GM12872 (cell line): ENCODE measurements at regions not wholly inside any gene's neighbourhood (a gene's known extent, or its start where the extent isn't known, plus 50 kb on each side); places are given as distances from the start of the nearest gene placed in this dataset.

Experiments
- TF ChIP-seq, protein P1 (sequence below): IDR thresholded peaks from 3 replicates; pipeline ENCODE4 v1.5.1; 2011; ENCODE audit warnings: low read depth, mild to moderate bottlenecking, low read length, moderate library complexity; ENCODE audit not compliant: insufficient read depth

DNA sequence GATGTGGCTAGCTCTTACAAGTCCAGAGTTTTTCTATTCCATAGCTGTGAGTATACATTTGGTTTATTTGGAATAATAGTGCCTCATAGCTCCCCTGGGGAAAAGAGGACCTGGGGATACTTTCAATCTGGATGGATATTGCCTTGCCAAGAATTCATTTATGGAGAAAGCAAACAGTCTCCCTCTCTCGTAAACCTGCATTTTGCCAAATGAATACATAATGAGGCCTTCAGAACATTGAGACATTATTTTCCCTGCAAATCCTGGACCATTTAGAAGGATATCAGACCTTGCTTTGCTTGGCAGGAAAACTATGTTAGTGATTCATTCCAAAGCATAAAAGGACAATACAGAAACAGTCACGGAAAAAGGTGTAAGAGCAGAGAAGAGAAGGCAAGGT lies 569.6 kb upstream of the BRINP1 start:
- TF ChIP-seq, protein P1, sequence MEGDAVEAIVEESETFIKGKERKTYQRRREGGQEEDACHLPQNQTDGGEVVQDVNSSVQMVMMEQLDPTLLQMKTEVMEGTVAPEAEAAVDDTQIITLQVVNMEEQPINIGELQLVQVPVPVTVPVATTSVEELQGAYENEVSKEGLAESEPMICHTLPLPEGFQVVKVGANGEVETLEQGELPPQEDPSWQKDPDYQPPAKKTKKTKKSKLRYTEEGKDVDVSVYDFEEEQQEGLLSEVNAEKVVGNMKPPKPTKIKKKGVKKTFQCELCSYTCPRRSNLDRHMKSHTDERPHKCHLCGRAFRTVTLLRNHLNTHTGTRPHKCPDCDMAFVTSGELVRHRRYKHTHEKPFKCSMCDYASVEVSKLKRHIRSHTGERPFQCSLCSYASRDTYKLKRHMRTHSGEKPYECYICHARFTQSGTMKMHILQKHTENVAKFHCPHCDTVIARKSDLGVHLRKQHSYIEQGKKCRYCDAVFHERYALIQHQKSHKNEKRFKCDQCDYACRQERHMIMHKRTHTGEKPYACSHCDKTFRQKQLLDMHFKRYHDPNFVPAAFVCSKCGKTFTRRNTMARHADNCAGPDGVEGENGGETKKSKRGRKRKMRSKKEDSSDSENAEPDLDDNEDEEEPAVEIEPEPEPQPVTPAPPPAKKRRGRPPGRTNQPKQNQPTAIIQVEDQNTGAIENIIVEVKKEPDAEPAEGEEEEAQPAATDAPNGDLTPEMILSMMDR, result no peak

DNA sequence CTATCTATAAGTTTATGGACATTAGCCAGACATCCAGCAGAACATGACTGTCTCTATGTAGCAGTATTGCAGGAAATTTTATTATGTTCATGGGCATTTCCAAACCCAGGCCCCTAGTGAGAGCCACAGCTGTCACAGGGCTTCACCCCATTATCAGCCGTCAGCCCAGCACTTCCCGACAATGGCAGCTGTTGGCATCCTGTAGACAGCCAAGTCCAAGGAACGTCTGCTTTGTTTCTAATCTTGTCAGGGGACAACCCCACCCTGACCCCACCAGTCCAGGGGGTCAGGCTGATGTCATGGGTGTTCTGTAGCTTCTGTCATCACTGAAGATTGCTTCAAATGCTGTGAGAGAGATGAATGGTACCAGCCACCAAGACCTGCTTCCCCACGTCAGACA lies 565.3 kb upstream of the BRINP1 start:
- TF ChIP-seq, protein P1, result no peak

DNA sequence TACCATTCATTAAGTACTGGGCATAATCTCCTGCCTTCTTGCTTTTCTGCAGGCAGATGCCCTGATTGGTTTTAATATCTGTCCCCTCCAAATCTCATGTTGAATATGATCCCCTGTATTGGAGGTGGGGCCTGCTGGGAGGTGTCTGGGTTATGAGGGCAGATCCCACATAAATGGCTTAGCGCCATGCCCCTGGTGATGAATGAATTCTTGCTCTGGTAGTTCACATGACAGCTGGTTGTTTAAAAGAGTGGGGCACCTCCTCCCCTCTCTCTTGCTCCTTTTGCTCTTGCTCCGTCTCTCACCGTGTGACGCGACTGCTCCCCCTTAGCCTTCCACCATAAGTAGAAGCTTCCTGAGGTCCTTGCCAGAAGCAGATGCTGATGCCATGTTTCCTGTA lies 564.0 kb upstream of the BRINP1 start:
- TF ChIP-seq, protein P1, result no peak

DNA sequence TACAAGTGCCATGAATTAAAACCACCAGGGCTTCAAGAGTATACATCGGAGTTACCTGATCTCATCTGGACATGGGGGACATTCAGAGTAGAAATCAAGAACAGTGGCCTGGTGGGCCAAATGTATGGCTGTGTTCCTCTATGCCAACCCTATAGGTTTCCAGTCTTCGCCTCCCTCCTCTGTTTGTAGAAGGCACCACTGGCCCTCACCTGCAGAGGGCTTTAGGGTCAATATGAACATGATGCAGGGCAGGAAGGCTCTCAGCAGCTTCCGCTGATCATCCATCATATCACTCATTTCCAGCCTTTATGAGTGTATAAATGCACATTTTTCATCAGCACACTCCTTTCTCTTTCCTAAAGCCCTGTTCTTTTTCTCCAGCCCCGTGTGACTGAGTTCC lies 555.5 kb upstream of the BRINP1 start:
- TF ChIP-seq, protein P1, result no peak

DNA sequence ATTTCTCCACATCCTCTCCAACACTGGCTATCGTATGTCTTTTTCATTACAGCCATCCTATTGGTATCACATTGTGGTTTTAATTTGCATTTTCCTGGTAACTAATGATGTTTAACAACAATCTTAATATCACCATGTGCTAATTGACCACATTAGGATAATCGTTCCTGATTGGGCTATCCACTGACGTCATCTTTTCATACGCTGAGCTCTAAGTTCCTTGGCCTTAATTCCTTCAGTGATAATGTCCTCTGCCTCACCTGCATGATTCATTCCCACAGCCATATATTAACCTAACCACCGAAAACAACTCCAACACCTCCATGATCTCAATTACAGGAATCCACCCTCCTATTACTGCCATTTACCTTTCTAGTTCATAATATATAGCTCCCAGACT lies 547.9 kb upstream of the BRINP1 start:
- TF ChIP-seq, protein P1, result no peak

DNA sequence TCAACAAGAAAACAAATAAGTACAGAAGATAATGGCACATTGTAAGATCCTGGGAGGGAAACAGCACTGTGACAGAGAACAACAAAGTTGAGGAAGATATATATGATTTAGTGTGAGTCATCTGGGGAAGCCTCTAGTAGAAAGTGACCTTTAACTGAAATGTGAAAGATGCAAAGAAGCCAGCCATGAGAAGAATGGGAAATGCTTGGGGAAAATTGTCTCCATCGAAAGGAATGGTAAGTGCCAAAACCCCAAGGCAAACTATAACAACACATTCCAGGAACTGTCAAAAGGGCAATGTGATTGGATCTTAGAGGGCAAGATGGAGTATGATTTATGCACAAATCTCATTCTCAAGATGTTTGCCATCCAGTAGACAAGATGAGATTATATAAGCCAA lies 537.8 kb upstream of the BRINP1 start:
- TF ChIP-seq, protein P1, result no peak

DNA sequence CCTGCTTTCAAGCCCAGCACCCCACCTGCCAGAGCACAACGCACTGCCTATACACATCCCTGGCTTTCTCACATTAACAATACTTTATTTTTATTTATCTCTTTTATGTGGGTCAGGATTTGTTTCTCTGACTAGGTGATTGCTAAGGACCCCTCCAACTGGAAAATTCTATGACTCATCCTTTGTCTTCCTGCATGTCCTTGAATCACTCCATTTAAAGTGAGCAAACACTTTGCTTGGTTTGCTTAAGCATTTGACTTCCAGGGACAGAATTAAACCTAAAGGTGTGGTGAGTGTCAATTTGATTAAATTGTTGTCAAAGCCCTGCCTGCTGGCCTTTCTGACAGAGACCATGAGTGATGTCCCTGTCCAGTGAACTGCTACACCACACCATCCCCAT lies 536.5 kb upstream of the BRINP1 start:
- TF ChIP-seq, protein P1, result no peak

DNA sequence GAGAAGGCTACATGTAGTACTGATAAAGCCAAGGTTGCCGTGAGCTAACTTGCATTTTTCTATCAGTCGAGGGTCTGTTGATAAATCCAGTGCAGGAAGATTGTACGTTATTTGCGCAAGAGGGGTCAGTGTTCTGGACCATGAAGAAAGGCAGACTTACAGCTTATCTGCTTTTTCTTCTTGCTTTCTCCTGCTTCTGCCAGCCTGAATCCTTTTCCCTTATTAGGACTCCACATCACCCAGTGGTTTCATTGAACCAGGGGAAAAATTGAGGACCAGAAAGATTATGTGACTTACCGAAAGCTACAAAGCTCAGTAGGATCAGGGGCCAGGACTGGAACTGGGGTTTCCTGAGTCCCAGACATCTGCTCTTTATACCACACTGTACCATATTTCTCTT lies 534.6 kb upstream of the BRINP1 start:
- TF ChIP-seq, protein P1, result no peak
